SU-DHL-6 (cell line): ENCODE measurements at regions not wholly inside any gene's neighbourhood (a gene's known extent, or its start where the extent isn't known, plus 50 kb on each side); places are given as distances from the start of the nearest gene placed in this dataset.

Source experiments
- H2AFZ ChIP-seq: fragments of 200-600 bp; sonication (generic); 2 replicates; pipeline ENCODE4 v1.6.1; 2014; ENCODE audit warnings: low read depth, mild to moderate bottlenecking, moderate library complexity, mixed read lengths, antibody characterized with exemption, low read length; ENCODE audit not compliant: severe bottlenecking
- H3F3A ChIP-seq: fragments of 200-600 bp; shearing (Covaris generic); 2 replicates; pipeline ENCODE4 v1.6.0; 2016; ENCODE audit warnings: antibody characterized with exemption, mild to moderate bottlenecking; ENCODE audit not compliant: insufficient read depth
- H3K27ac ChIP-seq: fragments of 200-600 bp; sonication (generic); 2 replicates; pipeline ENCODE4 v1.5.1; 2016; ENCODE audit warnings: low read depth, mild to moderate bottlenecking, low read length, moderate library complexity, mixed read lengths
- H3K27me3 ChIP-seq: fragments of 200-600 bp; sonication (generic), shearing (Covaris generic); 2 replicates; pipeline ENCODE4 v1.6.0; 2014; ENCODE audit warnings: mild to moderate bottlenecking, low read length
- H3K36me3 ChIP-seq: fragments of 200-600 bp; sonication (generic); 2 replicates; pipeline ENCODE4 v1.6.1; 2014; ENCODE audit warnings: mild to moderate bottlenecking, low read length, mixed read lengths
- H3K4me2 ChIP-seq: fragments of 300-600, 200-600 bp; shearing (Covaris generic), sonication (generic); 2 replicates; pipeline ENCODE4 v1.6.0; 2014; ENCODE audit warnings: low read length, low read depth, mild to moderate bottlenecking; ENCODE audit not compliant: poor library complexity, severe bottlenecking
- H3K4me3 ChIP-seq: fragments of 200-600 bp; sonication (generic); 2 replicates; pipeline ENCODE4 v1.5.1; 2014; ENCODE audit warnings: antibody characterized with exemption, low read length, mild to moderate bottlenecking, mixed read lengths; ENCODE audit not compliant: insufficient read depth, poor library complexity, severe bottlenecking
- H3K79me2 ChIP-seq: fragments of 200-600 bp; sonication (generic); 2 replicates; pipeline ENCODE4 v1.6.1; 2014; ENCODE audit warnings: mild to moderate bottlenecking, low read length, moderate library complexity; ENCODE audit not compliant: insufficient read depth
- H3K9ac ChIP-seq: fragments of 200-600 bp; sonication (generic); 2 replicates; pipeline ENCODE4 v1.7.0; 2014; ENCODE audit warnings: mild to moderate bottlenecking, low read length
- H3K9me2 ChIP-seq: fragments of 200-600 bp; sonication (generic); replicated peaks from 2 replicates; pipeline ENCODE4 v1.6.1; 2014; ENCODE audit warnings: low read length; ENCODE audit not compliant: insufficient read depth
- H3K9me3 ChIP-seq: fragments of 200-600 bp; sonication (generic); 2 replicates; pipeline ENCODE4 v1.6.1; 2014; ENCODE audit warnings: low read length, mixed read lengths; ENCODE audit not compliant: insufficient read depth
- H4K20me1 ChIP-seq: fragments of 200-600 bp; sonication (generic); 2 replicates; pipeline ENCODE4 v1.6.1; 2014; ENCODE audit warnings: low read depth, mild to moderate bottlenecking, antibody characterized with exemption, low read length, moderate library complexity, mixed read lengths
- EZH2phosphoT487 ChIP-seq: fragments of 200-600 bp; sonication (generic), shearing (Covaris generic); conservative IDR thresholded peaks from 2 replicates; pipeline ENCODE4 v1.6.1; 2018; ENCODE audit warnings: mild to moderate bottlenecking, antibody characterized with exemption, low read length, moderate library complexity, mixed read lengths
- TF ChIP-seq, protein P1 (sequence below): fragments of 200-600 bp; sonication (generic); IDR thresholded peaks from one replicate; pipeline ENCODE4 v1.5.1; 2017; ENCODE audit warnings: antibody characterized with exemption, mild to moderate bottlenecking, low read length, moderate library complexity; ENCODE audit not compliant: insufficient read depth, poor library complexity, severe bottlenecking

DNA sequence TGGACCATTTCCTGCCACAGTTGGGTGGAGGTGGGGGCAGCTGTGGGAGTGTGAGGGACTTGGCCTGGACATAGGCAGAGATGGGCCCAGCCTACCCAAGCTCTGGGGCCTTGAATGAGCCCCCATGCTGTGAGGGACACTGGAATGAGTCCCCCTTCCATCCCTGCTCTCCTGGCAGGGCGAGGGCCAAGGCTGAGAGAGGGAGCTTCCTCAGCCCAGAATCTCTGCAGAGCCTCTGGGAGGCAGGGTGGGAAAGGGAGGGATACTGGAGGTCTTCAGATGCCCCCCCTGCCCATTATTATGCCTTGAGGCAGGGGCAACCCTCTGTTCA is 124.5 kb upstream of the PJA1 start:
- Histone ChIP-seq H3K4me2 (no peak overlapping the region), H3F3A (no peaks in the 10 kb centered on the region), H3K27me3 (no peaks in the 10 kb centered on the region)

GRCh38 chrX:69289046-69289792 is 124.0 kb upstream of the PJA1 start:
- Histone ChIP-seq H3K4me3 (no peak overlapping the region), H3K4me2 (no peak overlapping the region), H3K27ac (no peak overlapping the region), H2AFZ (no peak overlapping the region), H3K36me3 (no peaks in the 10 kb centered on the region), H3K79me2 (no peaks in the 10 kb centered on the region), H3K9ac (no peak overlapping the region), H3K9me3 (no peaks in the 10 kb centered on the region), H4K20me1 (no peaks in the 10 kb centered on the region), H3K9me2 (no peaks in the 10 kb centered on the region), H3K27me3 (no peaks in the 10 kb centered on the region), H3F3A (no peaks in the 10 kb centered on the region)
- TF ChIP-seq, protein P1, sequence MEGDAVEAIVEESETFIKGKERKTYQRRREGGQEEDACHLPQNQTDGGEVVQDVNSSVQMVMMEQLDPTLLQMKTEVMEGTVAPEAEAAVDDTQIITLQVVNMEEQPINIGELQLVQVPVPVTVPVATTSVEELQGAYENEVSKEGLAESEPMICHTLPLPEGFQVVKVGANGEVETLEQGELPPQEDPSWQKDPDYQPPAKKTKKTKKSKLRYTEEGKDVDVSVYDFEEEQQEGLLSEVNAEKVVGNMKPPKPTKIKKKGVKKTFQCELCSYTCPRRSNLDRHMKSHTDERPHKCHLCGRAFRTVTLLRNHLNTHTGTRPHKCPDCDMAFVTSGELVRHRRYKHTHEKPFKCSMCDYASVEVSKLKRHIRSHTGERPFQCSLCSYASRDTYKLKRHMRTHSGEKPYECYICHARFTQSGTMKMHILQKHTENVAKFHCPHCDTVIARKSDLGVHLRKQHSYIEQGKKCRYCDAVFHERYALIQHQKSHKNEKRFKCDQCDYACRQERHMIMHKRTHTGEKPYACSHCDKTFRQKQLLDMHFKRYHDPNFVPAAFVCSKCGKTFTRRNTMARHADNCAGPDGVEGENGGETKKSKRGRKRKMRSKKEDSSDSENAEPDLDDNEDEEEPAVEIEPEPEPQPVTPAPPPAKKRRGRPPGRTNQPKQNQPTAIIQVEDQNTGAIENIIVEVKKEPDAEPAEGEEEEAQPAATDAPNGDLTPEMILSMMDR = no peak
- TF ChIP-seq EZH2phosphoT487 = no peak

More for the DNA sequence above, 124.5 kb upstream of the PJA1 start:
- no peaks in the 10 kb centered on the region for H4K20me1 ChIP-seq
- TF ChIP-seq, protein P1 = no peak
- TF ChIP-seq EZH2phosphoT487 = no peak
- no peaks in the 10 kb centered on the region for H3K9me2 ChIP-seq
- no peaks in the 10 kb centered on the region for H3K79me2 ChIP-seq
- H3K27ac ChIP-seq = no peak overlapping the region
- H2AFZ ChIP-seq = no peak overlapping the region
- no peak overlapping the region for H3K4me3 ChIP-seq
- H3K9ac ChIP-seq = no peak overlapping the region
- no peaks in the 10 kb centered on the region for H3K36me3 ChIP-seq
- no peaks in the 10 kb centered on the region for H3K9me3 ChIP-seq

- H3F3A ChIP-seq = no peaks in the 10 kb centered on the region
- H3K9me3 ChIP-seq = no peaks in the 10 kb centered on the region
- H3K4me2 ChIP-seq = no peak overlapping the region
- H3K4me3 ChIP-seq = no peak overlapping the region
- no peaks in the 10 kb centered on the region for H3K79me2 ChIP-seq
- no peaks in the 10 kb centered on the region for H3K9me2 ChIP-seq
- no peaks in the 10 kb centered on the region for H3K27me3 ChIP-seq
- H3K9ac ChIP-seq = no peak overlapping the region
- H3K36me3 ChIP-seq = no peaks in the 10 kb centered on the region
- TF ChIP-seq, protein P1 = no peak
- no peak for TF ChIP-seq EZH2phosphoT487
- no peak overlapping the region for H3K27ac ChIP-seq
- no peaks in the 10 kb centered on the region for H4K20me1 ChIP-seq
- H2AFZ ChIP-seq = no peak overlapping the region
These were observed 121.8 kb upstream of the PJA1 start for GRCh38 chrX:69287095-69287494.
